H1 (cell line): ENCODE measurements at regions not wholly inside any gene's neighbourhood (a gene's known extent, or its start where the extent isn't known, plus 50 kb on each side); places are given as distances from the start of the nearest gene placed in this dataset.

Source experiments
- CTCF ChIA-PET: fragments of 300-600 bp; sonication (Branson Sonifier 250); formaldehyde crosslinking; loops from one replicate; lab custom pipeline; 2021; ENCODE audit not compliant: partially characterized antibody; lab: Charles Lee
- POLR2A ChIA-PET: fragments of 300-600 bp; sonication (Branson Sonifier 250); formaldehyde crosslinking; loops from one replicate; lab custom pipeline; 2021; ENCODE audit warnings: inconsistent platforms; ENCODE audit not compliant: partially characterized antibody; lab: Charles Lee
- DNase-seq, 2 experiments: peaks; one replicate each; pipeline versions ENCODE4 v3.0.0 to v3.0.0-alpha.2; 2010 to 2022; ENCODE audit warnings: low spot score in 2 of 2, low read depth in 1 of 2, mixed read lengths in 1 of 2
- FAIRE-seq: peaks from 2 replicates; lab custom pipeline; 2011; peaks lifted over from hg19 to GRCh38; lab: Jason Lieb, UNC
- H2AFZ ChIP-seq: 2 replicates; pipeline ENCODE4 v1.8.1; 2012; ENCODE audit warnings: low read length, inconsistent platforms
- H2AK5ac ChIP-seq: 2 replicates; pipeline ENCODE4 v1.6.1; 2013; ENCODE audit warnings: low read depth, low read length
- H2BK120ac ChIP-seq: replicated peaks from 2 replicates; pipeline ENCODE3; 2013; ENCODE audit warnings: low read depth, low read length, inconsistent platforms
- H2BK12ac ChIP-seq: 2 replicates; pipeline ENCODE4 v1.6.1; 2013; ENCODE audit warnings: low read depth, low read length
- H2BK15ac ChIP-seq: 2 replicates; pipeline ENCODE4 v1.6.1; 2013; ENCODE audit warnings: low read length
- H2BK20ac ChIP-seq: 2 replicates; pipeline ENCODE4 v1.6.1; 2013; ENCODE audit warnings: low read length
- H2BK5ac ChIP-seq: 2 replicates; pipeline ENCODE4 v1.6.1; 2013; ENCODE audit warnings: low read depth, low read length
- H3K14ac ChIP-seq: 2 replicates; pipeline ENCODE4 v1.6.1; 2013; ENCODE audit warnings: inconsistent platforms; ENCODE audit not compliant: insufficient read length
- H3K18ac ChIP-seq: 2 replicates; pipeline ENCODE4 v1.6.1; 2013; ENCODE audit warnings: low read length; ENCODE audit errors: extremely low read depth
- H3K23ac ChIP-seq: 2 replicates; pipeline ENCODE4 v1.6.1; 2013; ENCODE audit warnings: inconsistent platforms; ENCODE audit not compliant: insufficient read length
- H3K23me2 ChIP-seq: 2 replicates; pipeline ENCODE4 v1.6.1; 2013; ENCODE audit warnings: low read depth, low read length
- H3K27ac ChIP-seq: 2 replicates; pipeline ENCODE4 v1.6.1; 2011; ENCODE audit warnings: low read depth, low read length, inconsistent platforms
- H3K27me3 ChIP-seq, 4 experiments: replicated peaks in 1 of 4; 1 replicate in 1 of 4; 2 replicates in 3 of 4; pipeline versions ENCODE4 v1.6.1 to v1.8.1; 2011 to 2013; ENCODE audit warnings: low read length in 3 of 4, mild to moderate bottlenecking in 3 of 4, inconsistent platforms in 2 of 4, mixed read lengths in 2 of 4, moderate library complexity in 1 of 4; ENCODE audit not compliant: control insufficient read depth in 3 of 4, insufficient read depth in 3 of 4; ENCODE audit errors: extremely low read depth in 1 of 4
- H3K36me3 ChIP-seq, 4 experiments: 2 replicates each; pipeline versions ENCODE4 v1.6.1 to v1.8.1; 2011 to 2013; ENCODE audit warnings: mild to moderate bottlenecking in 4 of 4, low read length in 3 of 4, moderate library complexity in 2 of 4, control low read depth in 1 of 4, inconsistent platforms in 1 of 4; ENCODE audit not compliant: insufficient read depth in 4 of 4, control insufficient read depth in 2 of 4
- H3K4ac ChIP-seq: replicated peaks from 2 replicates; pipeline ENCODE3; 2013; ENCODE audit warnings: low read length, low read depth, mixed read lengths, inconsistent platforms; ENCODE audit not compliant: insufficient read length
- H3K4me1 ChIP-seq, 4 experiments: replicated peaks in 1 of 4; 1 replicate in 1 of 4; 2 replicates in 3 of 4; pipeline versions ENCODE4 v1.6.1 to v1.8.1; 2011 to 2013; ENCODE audit warnings: low read length in 3 of 4, inconsistent platforms in 2 of 4, mixed read lengths in 1 of 4; ENCODE audit not compliant: insufficient read depth in 4 of 4, control insufficient read depth in 3 of 4
- H3K4me2 ChIP-seq, 2 experiments: 2 replicates each; pipeline versions ENCODE4 v1.6.1 to v1.8.1; 2011 to 2013; ENCODE audit warnings: low read depth in 2 of 2, low read length in 2 of 2, control low read depth in 1 of 2, inconsistent platforms in 1 of 2, mild to moderate bottlenecking in 1 of 2; ENCODE audit not compliant: insufficient read depth in 1 of 2
- H3K4me3 ChIP-seq, 4 experiments: fragments of 200-600, 300-600 bp in 1 of 4; sonication (generic), shearing (Covaris generic), sonication (Bioruptor Twin) in 1 of 4; 2 replicates each; pipeline versions ENCODE4 v1.5.1 to v1.8.1; 2011 to 2016; ENCODE audit warnings: low read length in 4 of 4, low read depth in 3 of 4, control low read depth in 2 of 4, inconsistent platforms in 2 of 4, mild to moderate bottlenecking in 2 of 4, mixed read lengths in 1 of 4, moderate library complexity in 1 of 4; ENCODE audit not compliant: insufficient read depth in 2 of 4; ENCODE audit errors: extremely low read depth in 1 of 4
- H3K56ac ChIP-seq: replicated peaks from 2 replicates; pipeline ENCODE3; 2013; ENCODE audit warnings: low read depth, mild to moderate bottlenecking, mixed read lengths, low read length, inconsistent platforms; ENCODE audit not compliant: insufficient read length
- H3K79me1 ChIP-seq: 2 replicates; pipeline ENCODE4 v1.6.1; 2013; ENCODE audit warnings: low read depth, low read length, control low read depth
- H3K79me2 ChIP-seq, 2 experiments: 2 replicates each; pipeline versions ENCODE4 v1.6.1 to v1.8.1; 2012 to 2013; ENCODE audit warnings: low read length in 2 of 2, mild to moderate bottlenecking in 2 of 2, inconsistent platforms in 1 of 2; ENCODE audit not compliant: insufficient read depth in 2 of 2, control insufficient read depth in 1 of 2
- H3K9ac ChIP-seq, 4 experiments: replicated peaks in 1 of 4; 1 replicate in 1 of 4; 2 replicates in 3 of 4; pipeline versions ENCODE4 v1.6.1 to v1.8.1; 2011 to 2013; ENCODE audit warnings: low read depth in 3 of 4, low read length in 3 of 4, control low read depth in 2 of 4, mild to moderate bottlenecking in 2 of 4, moderate library complexity in 2 of 4, inconsistent platforms in 1 of 4; ENCODE audit errors: extremely low read depth in 1 of 4
- H3K9me3 ChIP-seq, 2 experiments: 2 replicates each; pipeline versions ENCODE4 v1.6.1 to v1.8.1; 2012 to 2013; ENCODE audit warnings: mild to moderate bottlenecking in 2 of 2, moderate library complexity in 2 of 2, control low read depth in 1 of 2, inconsistent platforms in 1 of 2, low read depth in 1 of 2, low read length in 1 of 2, mixed read lengths in 1 of 2; ENCODE audit not compliant: insufficient read depth in 2 of 2
- H4K20me1 ChIP-seq, 2 experiments: replicated peaks in 1 of 2; 2 replicates each; pipeline versions ENCODE3 to v1.8.1; 2011 to 2013; ENCODE audit warnings: inconsistent platforms in 2 of 2, low read length in 2 of 2, mild to moderate bottlenecking in 1 of 2; ENCODE audit not compliant: insufficient read depth in 2 of 2, control insufficient read depth in 1 of 2
- H4K5ac ChIP-seq: 2 replicates; pipeline ENCODE4 v1.6.1; 2013; ENCODE audit warnings: low read length, low read depth, mixed read lengths, inconsistent platforms; ENCODE audit not compliant: insufficient read length
- H4K8ac ChIP-seq: 2 replicates; pipeline ENCODE4 v1.8.0; 2013; ENCODE audit warnings: mild to moderate bottlenecking, moderate library complexity, low read length, inconsistent platforms; ENCODE audit not compliant: insufficient read depth; ENCODE audit errors: extremely low read depth
- H4K91ac ChIP-seq: replicated peaks from 2 replicates; pipeline ENCODE3; 2013; ENCODE audit warnings: low read length, mixed read lengths, inconsistent platforms; ENCODE audit not compliant: insufficient read length
- BACH1 ChIP-seq: IDR thresholded peaks from 2 replicates; pipeline ENCODE4 v1.6.1; 2012; ENCODE audit warnings: low read length, improper control_type of control experiment
- E2F6 ChIP-seq: IDR thresholded peaks from 2 replicates; pipeline ENCODE4 v1.6.1; 2012; ENCODE audit warnings: inconsistent platforms
- POLR2AphosphoS5 ChIP-seq: IDR thresholded peaks from 2 replicates; pipeline ENCODE4 v1.6.1; 2011; ENCODE audit warnings: low read depth, low read length
- RXRA ChIP-seq: IDR thresholded peaks from 2 replicates; pipeline ENCODE4 v1.6.1; 2011; ENCODE audit warnings: low read depth, mild to moderate bottlenecking, low read length, moderate library complexity; ENCODE audit not compliant: insufficient read depth
- SIN3A ChIP-seq, 2 experiments: IDR thresholded peaks in 1 of 2; conservative IDR thresholded peaks in 1 of 2; 2 replicates each; pipeline ENCODE4 v1.6.1; 2011 to 2012; ENCODE audit warnings: low read length in 2 of 2, improper control_type of control experiment in 1 of 2, low read depth in 1 of 2, mild to moderate bottlenecking in 1 of 2
- SRF ChIP-seq: IDR thresholded peaks from 2 replicates; pipeline ENCODE4 v1.6.1; 2011; ENCODE audit warnings: mild to moderate bottlenecking, low read depth, low read length, moderate library complexity
- USF2 ChIP-seq: IDR thresholded peaks from 2 replicates; pipeline ENCODE4 v1.6.1; 2011; ENCODE audit warnings: low read length, improper control_type of control experiment
- WGBS, 2 experiments: shearing (Covaris generic) in 1 of 2; methylation state at CpG; one replicate each; pipeline versions ENCODE4 v1.1.6 to v1.1.7; 2013 to 2015; ENCODE audit warnings: low lambda C conversion rate in 2 of 2, mixed read lengths in 2 of 2, inconsistent platforms in 1 of 2, low coverage in 1 of 2, missing lambda C conversion rate in 1 of 2; ENCODE audit not compliant: insufficient replicate concordance in 2 of 2, insufficient coverage in 1 of 2, insufficient read length in 1 of 2; ENCODE audit errors: extremely low coverage in 1 of 2, missing lambda C conversion rate in 1 of 2; 5-methylcytosine and 5-hydroxymethylcytosine counted together

- no peak overlapping the region for H3K18ac ChIP-seq
- DNase-seq, result no peak
Observed at GRCh38 chr15:56307180-56307579, 58.0 kb upstream of the TEX9 start.

More at GRCh38 chr15:56307180-56307579, 58.0 kb upstream of the TEX9 start:
- H4K20me1 ChIP-seq, result no peaks in the 10 kb centered on the region
- H3K56ac ChIP-seq, result no peak overlapping the region
- CTCF ChIA-PET, result interaction anchor here (1.1 to 1.4 kb wide), 3 partner anchors 11 to 61 kb away, joined by 3 to 8 read pairs (median 4); no protein-coding TSS in a partner anchor
- no peak overlapping the region for H2BK15ac ChIP-seq
- POLR2A ChIA-PET, result no interaction called here
- H4K8ac ChIP-seq, result no peak overlapping the region
- no peaks in the 10 kb centered on the region for H3K79me1 ChIP-seq
- H3K23me2 ChIP-seq, result no peaks in the 10 kb centered on the region
- H2AK5ac ChIP-seq, result no peak overlapping the region
- no peak overlapping the region for H4K5ac ChIP-seq
- H3K79me2 ChIP-seq, result no peaks in the 10 kb centered on the region
- no peak overlapping the region for H3K14ac ChIP-seq
- no peak overlapping the region for H2BK12ac ChIP-seq
- WGBS, 2 experiments, result 67% methylated on average over 2 of the region's 2 CpGs; no CpG with 5 or more reads in 1 of the 2 experiments
- H2BK20ac ChIP-seq, result no peak overlapping the region
- H2BK5ac ChIP-seq, result no peak overlapping the region
- H3K9me3 ChIP-seq, result no peaks in the 10 kb centered on the region
- H3K27ac ChIP-seq, result no peak overlapping the region
- no peak for FAIRE-seq
- peaks cover 0 to 3% (median 1%) of the 10 kb centered on the region in 4 experiments; a peak in 2 of 7 replicates for H3K4me1 ChIP-seq
- no peak overlapping the region for H4K91ac ChIP-seq
- no peaks in the 10 kb centered on the region for H3K27me3 ChIP-seq
- no peak for TF ChIP-seq BACH1
- TF ChIP-seq SIN3A (conservative IDR thresholded peaks at IDR 0.05 in 1 of 2, IDR thresholded peaks at IDR 0.05 in 1 of 2; ENCODE audit: low read depth in 1 of 2, low read length in 2 of 2), result no peak
- no peak for TF ChIP-seq RXRA
- peak; percentile 25; the same call in 1 of the 2 replicates for TF ChIP-seq E2F6
- TF ChIP-seq SRF, result no peak
- TF ChIP-seq POLR2AphosphoS5, result no peak
- no peak for TF ChIP-seq USF2
- H3K9ac ChIP-seq, result no peak overlapping the region
- no peak overlapping the region for H3K4ac ChIP-seq
- H3K36me3 ChIP-seq, result no peaks in the 10 kb centered on the region
- no peak overlapping the region for H2AFZ ChIP-seq
- no peak overlapping the region for H3K4me3 ChIP-seq
- H2BK120ac ChIP-seq, result no peak overlapping the region
- no peak overlapping the region for H3K23ac ChIP-seq
- H3K4me2 ChIP-seq, result no peak overlapping the region
